Adrenal gland (tissue), 9 donors: ENCODE measurements at regions not wholly inside any gene's neighbourhood (a gene's known extent, or its start where the extent isn't known, plus 50 kb on each side); places are given as distances from the start of the nearest gene placed in this dataset.

Source experiments
- DNase-seq, 7 donors: peaks; one replicate each; pipeline ENCODE4 v3.0.0-alpha.2; 2019 to 2020
- H3K27ac ChIP-seq, 5 donors: fragments of 200-600 bp; sonication (generic) in 4 of 5; 1 replicate in 3 of 5; 2 replicates in 2 of 5; pipeline versions ENCODE4 v1.5.1 to v1.8.0; 2016 to 2020; ENCODE audit warnings: mild to moderate bottlenecking in 1 of 5
- H3K27me3 ChIP-seq: fragments of 200-600 bp; 2 replicates; pipeline ENCODE4 v1.8.0; 2021
- H3K36me3 ChIP-seq, 2 donors: fragments of 200-600 bp; replicated peaks in 1 of 2; 1 replicate in 1 of 2; 2 replicates in 1 of 2; pipeline versions ENCODE4 v1.5.1 to v1.8.0; 2018 to 2022
- H3K4me1 ChIP-seq, 2 donors: fragments of 200-600 bp; replicated peaks in 1 of 2; 1 replicate in 1 of 2; 2 replicates in 1 of 2; pipeline versions ENCODE4 v1.5.1 to v1.8.0; 2018 to 2021
- H3K4me3 ChIP-seq, 4 donors: fragments of 200-600 bp; sonication (generic) in 3 of 4; one replicate each; pipeline ENCODE4 v1.5.1; 2016 to 2018
- H3K9me3 ChIP-seq, 3 donors: fragments of 200-600 bp; sonication (generic) in 1 of 3; replicated peaks in 1 of 3; 1 replicate in 2 of 3; 2 replicates in 1 of 3; pipeline versions ENCODE4 v1.5.1 to v1.8.0; 2016 to 2021
- CTCF ChIP-seq, 6 experiments: fragments of 450-650 bp in 4 of 6; fragments of 200-600 bp in 2 of 6; sonication (generic) in 1 of 6; IDR thresholded peaks; 1 replicate in 5 of 6; 2 replicates in 1 of 6; pipeline versions ENCODE4 v1.5.1 to v1.8.0; 2016 to 2021; ENCODE audit warnings: antibody characterized with exemption in 6 of 6, mild to moderate bottlenecking in 2 of 6, moderate library complexity in 1 of 6
- POLR2A ChIP-seq, 2 donors: fragments of 450-650 bp; IDR thresholded peaks; one replicate each; pipeline ENCODE4 v1.6.1; 2017; ENCODE audit warnings: antibody characterized with exemption in 2 of 2, mild to moderate bottlenecking in 2 of 2, moderate library complexity in 1 of 2
- WGBS, 4 donors: extraction: QIAGEN DNeasy Blood & Tissue Kit in 2 of 4; methylation state at CpG; one replicate each; pipeline versions ENCODE4 v1.1.5 to v1.1.7; 2013 to 2017; 5-methylcytosine and 5-hydroxymethylcytosine counted together
- intact Hi-C, 2 donors: fragments of 100-400 bp; cut with DNase I; formaldehyde crosslinking; loops; one replicate each; pipeline versions ENCODE4 v1.14.1 to v1.15.0; 2022 to 2023
- donor health status: healthy with polysubstance abuse.
- donor health status: Bipolar disorder and iron deficiency.
- donor health status: DM: yes; HTN: yes; CAD: no.
- donor health status: DM: no; HTN: no; CAD: no.
- donor health status: DM: no; HTN: no; CAD: no.

GRCh38 chr11:119936426-119936825 lies 201.5 kb downstream of the TRIM29 start:
- no peak overlapping the region for H3K27ac ChIP-seq
- no peak overlapping the region for H3K4me3 ChIP-seq
- intact Hi-C loops, result no loop called here
- whole genome bisulfite sequencing, 4 donors, result 70 to 80% (median 73%) methylated on average over 4 to 5 of the region's 5 CpGs
- no peak for DNase-seq
- no peaks in the 10 kb centered on the region for H3K27me3 ChIP-seq
- H3K4me1 ChIP-seq, result no peaks in the 10 kb centered on the region
- no peak for TF ChIP-seq CTCF (IDR thresholded peaks at IDR 0.05)
- no peak for TF ChIP-seq POLR2A (IDR thresholded peaks at IDR 0.05)
- H3K9me3 ChIP-seq, result no peaks in the 10 kb centered on the region
- H3K36me3 ChIP-seq, result no peaks in the 10 kb centered on the region

GRCh38 chr11:119935349-119935925 lies 202.5 kb downstream of the TRIM29 start:
- H3K36me3 ChIP-seq, result no peaks in the 10 kb centered on the region
- H3K27ac ChIP-seq, result no peak overlapping the region
- intact Hi-C loops, result no loop called here
- no peak overlapping the region for H3K4me3 ChIP-seq
- no peaks in the 10 kb centered on the region for H3K27me3 ChIP-seq
- 47 to 80% (median 74%) methylated on average over 4 to 7 of the region's 7 CpGs for WGBS, 4 donors
- TF ChIP-seq POLR2A (IDR thresholded peaks at IDR 0.05), result no peak
- TF ChIP-seq CTCF (IDR thresholded peaks at IDR 0.05), result no peak
- H3K9me3 ChIP-seq, result no peaks in the 10 kb centered on the region
- DNase-seq, result no peak
- no peaks in the 10 kb centered on the region for H3K4me1 ChIP-seq

GRCh38 chr11:119934866-119935265 lies 203.0 kb downstream of the TRIM29 start:
- no peaks in the 10 kb centered on the region for H3K4me1 ChIP-seq
- H3K9me3 ChIP-seq, result no peaks in the 10 kb centered on the region
- intact Hi-C loops, result no loop called here
- TF ChIP-seq CTCF (IDR thresholded peaks at IDR 0.05), result no peak
- no peak for TF ChIP-seq POLR2A (IDR thresholded peaks at IDR 0.05)
- DNase-seq, result no peak
- H3K27me3 ChIP-seq, result no peaks in the 10 kb centered on the region
- no peaks in the 10 kb centered on the region for H3K36me3 ChIP-seq
- WGBS, 4 donors, result 69 to 91% (median 79%) methylated on average over 4 to 5 of the region's 5 CpGs
- H3K27ac ChIP-seq, result no peak overlapping the region
- H3K4me3 ChIP-seq, result no peak overlapping the region

DNA sequence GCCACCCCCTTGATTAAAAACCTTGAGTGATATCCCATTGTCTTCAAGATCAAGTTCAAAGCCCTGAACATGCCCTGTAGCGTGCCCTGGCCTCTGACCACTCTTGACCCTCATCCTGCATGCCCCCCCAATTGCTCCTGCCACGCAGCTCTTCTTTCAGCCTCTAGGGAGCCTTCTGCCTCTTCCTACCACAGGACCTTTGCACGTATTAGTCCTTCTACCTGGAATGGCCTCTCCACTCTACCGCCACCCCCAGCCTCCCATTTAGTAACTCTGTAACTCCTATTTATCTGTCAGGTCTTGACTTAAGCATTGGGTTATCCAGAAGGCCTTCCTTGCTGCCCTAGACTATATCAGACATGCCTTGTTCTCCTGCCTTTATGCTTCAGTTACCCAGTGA lies 203.6 kb downstream of the TRIM29 start:
- no peaks in the 10 kb centered on the region for H3K9me3 ChIP-seq
- no peak for DNase-seq
- no peaks in the 10 kb centered on the region for H3K4me1 ChIP-seq
- no peak for TF ChIP-seq POLR2A (IDR thresholded peaks at IDR 0.05)
- H3K4me3 ChIP-seq, result no peak overlapping the region
- WGBS, 4 donors, result 75 to 93% (median 85%) methylated on average over 4 of the region's 4 CpGs
- intact Hi-C loops, result no loop called here
- H3K36me3 ChIP-seq, result no peaks in the 10 kb centered on the region
- no peak overlapping the region for H3K27ac ChIP-seq
- no peaks in the 10 kb centered on the region for H3K27me3 ChIP-seq

DNA sequence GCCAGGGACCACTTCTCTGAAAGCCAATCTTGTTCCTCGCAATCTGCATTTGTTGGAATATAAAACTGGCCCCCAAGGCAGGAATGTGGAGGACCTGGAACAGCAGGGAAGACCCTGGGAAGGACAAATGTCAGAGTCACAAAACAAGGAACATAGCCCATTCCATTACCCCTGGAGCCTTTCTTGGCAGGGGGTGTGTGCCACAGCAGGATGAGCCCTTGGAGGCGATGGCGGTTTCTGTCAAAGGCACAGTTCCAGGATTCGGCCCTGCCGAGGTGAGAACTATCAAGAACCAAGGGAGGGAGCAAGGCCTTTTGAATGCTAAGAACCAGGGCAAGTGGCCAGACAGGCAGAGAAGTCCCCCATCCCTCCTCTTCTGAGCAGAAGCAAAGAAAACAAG lies 204.3 kb downstream of the TRIM29 start:
- TF ChIP-seq CTCF (IDR thresholded peaks at IDR 0.05), result no peak
- no peak for TF ChIP-seq POLR2A (IDR thresholded peaks at IDR 0.05)
- intact Hi-C loops, result no loop called here
- H3K4me3 ChIP-seq, result no peak overlapping the region
- H3K36me3 ChIP-seq, result no peaks in the 10 kb centered on the region
- no peak for DNase-seq
- H3K4me1 ChIP-seq, result no peaks in the 10 kb centered on the region
- WGBS, 4 donors, result 39 to 48% (median 45%) methylated on average over 5 of the region's 5 CpGs
- no peaks in the 10 kb centered on the region for H3K9me3 ChIP-seq
- H3K27ac ChIP-seq, result no peak overlapping the region
- no peaks in the 10 kb centered on the region for H3K27me3 ChIP-seq
